Ishikawa (cell line): ENCODE measurements at regions not wholly inside any gene's neighbourhood (a gene's known extent, or its start where the extent isn't known, plus 50 kb on each side); places are given as distances from the start of the nearest gene placed in this dataset.

Source experiments
- CEBPB ChIP-seq: IDR thresholded peaks from 2 replicates; pipeline ENCODE4 v1.6.1; 2012
- CREB1 ChIP-seq: IDR thresholded peaks from 2 replicates; pipeline ENCODE4 v1.6.1; 2012; ENCODE audit warnings: low read depth
- EGR1 ChIP-seq: IDR thresholded peaks from 2 replicates; pipeline ENCODE4 v1.6.1; 2012
- EP300 ChIP-seq: IDR thresholded peaks from 2 replicates; pipeline ENCODE4 v1.6.1; 2012; ENCODE audit warnings: borderline replicate concordance
- YY1 ChIP-seq: IDR thresholded peaks from 2 replicates; pipeline ENCODE4 v1.6.1; 2012; ENCODE audit warnings: low read depth

GRCh38 chrX:124260845-124261244 lies 71.6 kb upstream of the TEX13D start:
- TF ChIP-seq EGR1 (no peak), YY1 (no peak), EP300 (no peak), CREB1 (no peak), CEBPB (no peak)
